Panc1 (cell line): ENCODE measurements at regions not wholly inside any gene's neighbourhood (a gene's known extent, or its start where the extent isn't known, plus 50 kb on each side); places are given as distances from the start of the nearest gene placed in this dataset.

Source experiments
- ATAC-seq: fragments of 200-7000 bp; cut with Tn5 transposase; 2 replicates; pipeline ENCODE4 v1.9.1; 2020; ENCODE audit warnings: mild to moderate bottlenecking, moderate library complexity
- BruUV-seq: library from RNA; stranded (reverse); fragments of 400-500 nt; replicated peaks from 2 replicates; lab custom pipeline; 2021; lab: Mats Ljungman, UMichigan
- CTCF ChIA-PET: fragments of 300-600 bp; sonication (Branson Sonifier 250); formaldehyde crosslinking; loops from one replicate; lab custom pipeline; 2022; ENCODE audit warnings: antibody characterized with exemption; lab: Charles Lee
- POLR2A ChIA-PET: fragments of 300-600 bp; sonication (Branson Sonifier 250); formaldehyde crosslinking; loops from one replicate; lab custom pipeline; 2022; ENCODE audit warnings: antibody characterized with exemption; lab: Charles Lee
- DNase-seq: peaks from one replicate; pipeline ENCODE4 v3.0.0-alpha.2; 2010; ENCODE audit warnings: low read depth, low spot score
- H3K27ac ChIP-seq: 2 replicates; pipeline ENCODE4 v1.5.1; 2011; ENCODE audit warnings: mild to moderate bottlenecking, low read length, inconsistent platforms
- H3K27me3 ChIP-seq: fragments of 200-500 bp; sonication (Bioruptor generic); 2 replicates; pipeline ENCODE4 v1.6.0; 2014; ENCODE audit warnings: low read length, inconsistent platforms; ENCODE audit not compliant: control insufficient read depth, insufficient read depth
- H3K36me3 ChIP-seq: fragments of 200-500 bp; sonication (Bioruptor generic); 2 replicates; pipeline ENCODE4 v1.5.1; 2014; ENCODE audit warnings: inconsistent platforms, mild to moderate bottlenecking, low read length, moderate library complexity; ENCODE audit not compliant: control insufficient read depth, insufficient read depth
- H3K4me1 ChIP-seq: 2 replicates; pipeline ENCODE4 v1.5.1; 2011; ENCODE audit warnings: inconsistent platforms, mild to moderate bottlenecking, low read length, moderate library complexity; ENCODE audit not compliant: control insufficient read depth, insufficient read depth
- H3K4me3 ChIP-seq, 2 experiments: 2 replicates each; pipeline ENCODE4 v1.5.1; 2011 to 2012; ENCODE audit warnings: low read depth in 2 of 2, low read length in 2 of 2, mild to moderate bottlenecking in 2 of 2, inconsistent platforms in 1 of 2, moderate library complexity in 1 of 2
- H3K9me3 ChIP-seq: fragments of 200-500 bp; sonication (Bioruptor generic); 2 replicates; pipeline ENCODE4 v1.5.1; 2014; ENCODE audit warnings: low read depth, mild to moderate bottlenecking, inconsistent platforms, low read length, moderate library complexity; ENCODE audit not compliant: control insufficient read depth, insufficient read depth
- CTCF ChIP-seq: fragments of 450-650 bp; IDR thresholded peaks from 2 replicates; pipeline ENCODE4 v1.5.1; 2017; ENCODE audit warnings: mild to moderate bottlenecking
- POLR2AphosphoS5 ChIP-seq: IDR thresholded peaks from 2 replicates; pipeline ENCODE4 v1.6.1; 2012; ENCODE audit warnings: mild to moderate bottlenecking, low read depth, low read length, moderate library complexity
- REST ChIP-seq, 2 experiments: IDR thresholded peaks; 2 replicates each; pipeline ENCODE4 v1.6.1; 2011 to 2012; ENCODE audit warnings: low read depth in 2 of 2, control low read depth in 1 of 2, low read length in 1 of 2, mild to moderate bottlenecking in 1 of 2, moderate library complexity in 1 of 2; ENCODE audit not compliant: insufficient read depth in 1 of 2
- SIN3A ChIP-seq: IDR thresholded peaks from 2 replicates; pipeline ENCODE4 v1.6.1; 2012; ENCODE audit warnings: low read depth, mild to moderate bottlenecking, low read length, moderate library complexity, borderline replicate concordance; ENCODE audit not compliant: insufficient read depth
- TCF7L2 ChIP-seq: IDR thresholded peaks from 2 replicates; pipeline ENCODE4 v1.6.1; 2011; ENCODE audit warnings: mild to moderate bottlenecking, low read depth, low read length, inconsistent platforms
- in situ Hi-C: cut with HindIII; loops from 2 replicates; pipeline ENCODE4 v1.10.0; 2016; ENCODE audit warnings: low sequenced_read_pairs, low pct_unique_long_range_greater_than_20kb
- intact Hi-C: fragments of 100-400 bp; cut with micrococcal nuclease; formaldehyde crosslinking; loops from one replicate; pipeline ENCODE4 v1.10.0; 2022; ENCODE audit not compliant: unreplicated experiment

GRCh38 chr4:89541998-89542397 lies 234.4 kb upstream of the GPRIN3 start:
- no peak overlapping the region for H3K27ac ChIP-seq
- intact Hi-C loops (no loop called here), in situ Hi-C loops (no loop called here)
- H3K36me3 ChIP-seq: no peaks in the 10 kb centered on the region
- no peaks in the 10 kb centered on the region for H3K27me3 ChIP-seq
- ChIA-PET POLR2A (interaction anchor here (0.5 kb wide), 1 partner anchor 925 kb away, joined by 14 read pairs; no protein-coding TSS in a partner anchor), CTCF (no interaction called here)
- no peaks in the 10 kb centered on the region for H3K4me1 ChIP-seq
- H3K9me3 ChIP-seq: no peaks in the 10 kb centered on the region
- ATAC-seq (no peak), DNase-seq (no peak)
- no peak for TF ChIP-seq SIN3A
- no peak for TF ChIP-seq TCF7L2
- TF ChIP-seq REST (IDR thresholded peaks at IDR 0.05; ENCODE audit: insufficient read depth in 1 of 2, low read depth in 2 of 2, low read length in 1 of 2): no peak
- no peak for TF ChIP-seq CTCF
- no peak for TF ChIP-seq POLR2AphosphoS5
- H3K4me3 ChIP-seq: no peak overlapping the region
- BruUV-seq: no TSS peak

- H3K4me3 ChIP-seq: no peak overlapping the region
- no peak overlapping the region for H3K27ac ChIP-seq
- DNase-seq (no peak), ATAC-seq (no peak)
- BruUV-seq: no TSS peak
- no peaks in the 10 kb centered on the region for H3K4me1 ChIP-seq
- CTCF ChIA-PET: no interaction called here
- in situ Hi-C loops (no loop called here), intact Hi-C loops (no loop called here)
- no peaks in the 10 kb centered on the region for H3K9me3 ChIP-seq
- POLR2A ChIA-PET: no interaction called here
- H3K27me3 ChIP-seq: no peaks in the 10 kb centered on the region
- no peaks in the 10 kb centered on the region for H3K36me3 ChIP-seq
- TF ChIP-seq REST (IDR thresholded peaks at IDR 0.05; ENCODE audit: insufficient read depth in 1 of 2, low read depth in 2 of 2, low read length in 1 of 2): no peak
- no peak for TF ChIP-seq POLR2AphosphoS5
- TF ChIP-seq SIN3A: no peak
- no peak for TF ChIP-seq CTCF
- TF ChIP-seq TCF7L2: no peak
Measured at GRCh38 chr4:89539797-89540711, 232.5 kb upstream of the GPRIN3 start.
